Prostate gland (tissue), 2 donors: ENCODE measurements at regions not wholly inside any gene's neighbourhood (a gene's known extent, or its start where the extent isn't known, plus 50 kb on each side); places are given as distances from the start of the nearest gene placed in this dataset.

Experiments used
- CTCF ChIP-seq, 4 experiments: fragments of 200-600 bp in 2 of 4; fragments of 450-650 bp in 2 of 4; sonication (generic) in 2 of 4; IDR thresholded peaks; 1 replicate in 3 of 4; 2 replicates in 1 of 4; pipeline ENCODE4 v1.5.1; 2016 to 2019; ENCODE audit warnings: antibody characterized with exemption in 4 of 4, mild to moderate bottlenecking in 2 of 4, moderate library complexity in 2 of 4
- POLR2A ChIP-seq: fragments of 450-650 bp; IDR thresholded peaks from one replicate; pipeline ENCODE4 v1.6.1; 2016; ENCODE audit warnings: antibody characterized with exemption, mild to moderate bottlenecking

GRCh38 chr20:29302979-29303644 is 1954.4 kb upstream of the DEFB115 start:
- no peak for TF ChIP-seq CTCF (IDR thresholded peaks at IDR 0.05)
- no peak for TF ChIP-seq POLR2A
